Pancreas (tissue), 10 donors: ENCODE measurements at regions not wholly inside any gene's neighbourhood (a gene's known extent, or its start where the extent isn't known, plus 50 kb on each side); places are given as distances from the start of the nearest gene placed in this dataset.

Source experiments
- ATAC-seq, 4 donors: fragments of 200-7000 bp; cut with Tn5 transposase; one replicate each; pipeline versions ENCODE4 v1.8.0 to v1.9.1; 2020; ENCODE audit warnings: mild to moderate bottlenecking in 4 of 4, moderate library complexity in 4 of 4
- DNase-seq, 6 donors: peaks; one replicate each; pipeline ENCODE4 v3.0.0-alpha.2; 2020
- FAIRE-seq: peaks from 2 replicates; lab custom pipeline; 2012; peaks lifted over from hg19 to GRCh38; lab: Jason Lieb, UNC
- H3K27ac ChIP-seq, 4 donors: fragments of 200-600 bp; sonication (generic); 1 replicate in 3 of 4; 2 replicates in 1 of 4; pipeline versions ENCODE4 v1.5.0 to v1.8.0; 2020
- H3K27me3 ChIP-seq, 4 donors: fragments of 200-600 bp; one replicate each; pipeline ENCODE4 v1.8.0; 2021
- H3K36me3 ChIP-seq, 3 donors: fragments of 200-600 bp; sonication (generic) in 1 of 3; one replicate each; pipeline versions ENCODE4 v1.5.0 to v1.8.0; 2020 to 2021
- H3K4me1 ChIP-seq, 3 donors: fragments of 200-600 bp; one replicate each; pipeline ENCODE4 v1.8.0; 2021
- H3K4me3 ChIP-seq, 4 donors: fragments of 200-600 bp; sonication (generic) in 2 of 4; one replicate each; pipeline versions ENCODE4 v1.5.0 to v1.8.0; 2020 to 2021
- H3K9me3 ChIP-seq, 4 donors: fragments of 200-600 bp; one replicate each; pipeline ENCODE4 v1.8.0; 2021
- CTCF ChIP-seq, 4 donors: fragments of 200-600 bp; sonication (generic) in 3 of 4; IDR thresholded peaks; one replicate each; pipeline versions ENCODE4 v1.5.0 to v1.8.0; 2021; ENCODE audit warnings: antibody characterized with exemption in 4 of 4
- WGBS, 2 donors: extraction: QIAGEN DNeasy Blood & Tissue Kit; methylation state at CpG; one replicate each; pipeline ENCODE4 v1.1.7; 2013; 5-methylcytosine and 5-hydroxymethylcytosine counted together
- intact Hi-C, 3 donors: fragments of 100-400 bp; cut with DNase I; formaldehyde crosslinking; loops; one replicate each; pipeline versions ENCODE4 v1.11.1 to v1.14.2; 2022
- donor health status: healthy with polysubstance abuse.
- donor health status: DM: no; HTN: no; CAD: no; lungs with moderate emphysema.
- donor health status: DM: no; HTN: no; CAD: no.
- donor health status: control.
- donor health status: control.
- donor health status: Bipolar disorder and iron deficiency.
- donor health status: DM: yes; HTN: yes; CAD: no.
- donor health status: DM: no; HTN: no; CAD: no.
- donor health status: DM: no; HTN: no; CAD: no.
- donor health status: DM: yes; HTN: yes; CAD: no.

- no peak overlapping the region for H3K27ac ChIP-seq
- no peaks in the 10 kb centered on the region for H3K9me3 ChIP-seq
- FAIRE-seq (no peak), DNase-seq (no peak), ATAC-seq (peak; percentile 53 to 66 (median 60))
- 17 to 19% methylated on average over 2 of the region's 2 CpGs for whole genome bisulfite sequencing, 2 donors
- no peak overlapping the region for H3K4me3 ChIP-seq
- no peaks in the 10 kb centered on the region for H3K27me3 ChIP-seq
- H3K36me3 ChIP-seq: no peaks in the 10 kb centered on the region
- intact Hi-C loops: no loop called here
- H3K4me1 ChIP-seq: peaks cover 0 to 6% (median 5%) of the 10 kb centered on the region in 3 donors
- TF ChIP-seq CTCF (IDR thresholded peaks at IDR 0.05): no peak
Observed at GRCh38 chr3:18058666-18059065, 316.2 kb upstream of the TBC1D5 start.

- TF ChIP-seq CTCF (IDR thresholded peaks at IDR 0.05): no peak
- no peak for DNase-seq
- intact Hi-C loops: no loop called here
- Histone ChIP-seq H3K27me3 (no peaks in the 10 kb centered on the region), H3K4me3 (no peak overlapping the region), H3K9me3 (no peaks in the 10 kb centered on the region), H3K36me3 (no peaks in the 10 kb centered on the region), H3K27ac (no peak overlapping the region), H3K4me1 (peaks cover 0 to 6% (median 5%) of the 10 kb centered on the region in 3 donors)
- ATAC-seq: no peak
- FAIRE-seq: no peak
- WGBS, 2 donors: 79 to 82% methylated on average over 2 of the region's 2 CpGs
Observed at GRCh38 chr3:18057471-18058091, 315.1 kb upstream of the TBC1D5 start.

- ATAC-seq (no peak), FAIRE-seq (no peak), DNase-seq (no peak)
- Histone ChIP-seq H3K4me3 (no peak overlapping the region), H3K9me3 (no peaks in the 10 kb centered on the region), H3K27me3 (no peaks in the 10 kb centered on the region), H3K27ac (no peak overlapping the region), H3K36me3 (no peaks in the 10 kb centered on the region), H3K4me1 (peaks cover 0 to 6% (median 5%) of the 10 kb centered on the region in 3 donors)
- no peak for TF ChIP-seq CTCF (IDR thresholded peaks at IDR 0.05)
- WGBS, 2 donors: 89 to 95% methylated on average over 1 of the region's 1 CpG
- intact Hi-C loops: no loop called here
Observed at GRCh38 chr3:18054625-18055024, 312.2 kb upstream of the TBC1D5 start.

GRCh38 chr3:18051306-18051705 is 308.9 kb upstream of the TBC1D5 start:
- ATAC-seq (no peak), DNase-seq (no peak), FAIRE-seq (no peak)
- Histone ChIP-seq H3K9me3 (no peaks in the 10 kb centered on the region), H3K4me3 (no peak overlapping the region), H3K27ac (no peak overlapping the region), H3K27me3 (no peaks in the 10 kb centered on the region), H3K36me3 (no peaks in the 10 kb centered on the region), H3K4me1 (no peaks in the 10 kb centered on the region)
- WGBS, 2 donors: 79 to 83% methylated on average over 3 of the region's 3 CpGs
- intact Hi-C loops: no loop called here
- TF ChIP-seq CTCF (IDR thresholded peaks at IDR 0.05): no peak

GRCh38 chr3:18049096-18049495 is 306.7 kb upstream of the TBC1D5 start:
- no peak for TF ChIP-seq CTCF (IDR thresholded peaks at IDR 0.05)
- Histone ChIP-seq H3K27ac (no peak overlapping the region), H3K4me3 (no peak overlapping the region), H3K36me3 (no peaks in the 10 kb centered on the region), H3K9me3 (no peaks in the 10 kb centered on the region), H3K27me3 (no peaks in the 10 kb centered on the region), H3K4me1 (no peaks in the 10 kb centered on the region)
- ATAC-seq: no peak
- 91 to 93% methylated on average over 4 of the region's 4 CpGs for WGBS, 2 donors
- no peak for DNase-seq
- no peak for FAIRE-seq
- intact Hi-C loops: no loop called here
